ENCODE measurements at regions not wholly inside any gene's neighbourhood (a gene's known extent, or its start where the extent isn't known, plus 50 kb on each side); places are given as distances from the start of the nearest gene placed in this dataset.
"Not testable (repeated sequence)": the region's sequence is repeated elsewhere in the genome, so short reads cannot be mapped to it uniquely, and the experiment has no call there.

DNA sequence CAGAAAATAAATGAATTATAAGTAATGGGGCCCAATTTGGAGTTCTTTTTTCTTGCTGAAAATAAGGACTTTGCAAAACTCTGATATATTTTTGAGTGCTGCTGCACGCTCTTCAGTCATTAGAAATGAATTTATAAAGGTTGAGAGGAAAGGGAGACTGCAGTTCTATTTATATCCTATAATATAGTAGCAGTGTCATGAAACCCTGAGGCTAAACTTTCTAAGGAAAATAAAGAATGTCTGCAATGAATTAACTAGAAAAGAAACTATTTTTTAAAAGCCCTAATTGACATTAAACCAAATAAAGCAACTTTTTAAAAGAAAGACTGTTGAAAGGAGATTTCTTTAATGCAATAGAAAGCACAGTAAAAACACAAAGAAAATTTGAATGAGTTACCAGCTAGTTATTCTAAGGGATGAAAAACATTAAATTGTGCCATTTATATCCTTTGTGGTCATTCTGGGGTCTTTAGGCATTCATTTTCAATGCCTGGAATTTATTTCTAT lies 1072.8 kb upstream of the TMEFF2 start:
- no peak for DNase-seq

DNA sequence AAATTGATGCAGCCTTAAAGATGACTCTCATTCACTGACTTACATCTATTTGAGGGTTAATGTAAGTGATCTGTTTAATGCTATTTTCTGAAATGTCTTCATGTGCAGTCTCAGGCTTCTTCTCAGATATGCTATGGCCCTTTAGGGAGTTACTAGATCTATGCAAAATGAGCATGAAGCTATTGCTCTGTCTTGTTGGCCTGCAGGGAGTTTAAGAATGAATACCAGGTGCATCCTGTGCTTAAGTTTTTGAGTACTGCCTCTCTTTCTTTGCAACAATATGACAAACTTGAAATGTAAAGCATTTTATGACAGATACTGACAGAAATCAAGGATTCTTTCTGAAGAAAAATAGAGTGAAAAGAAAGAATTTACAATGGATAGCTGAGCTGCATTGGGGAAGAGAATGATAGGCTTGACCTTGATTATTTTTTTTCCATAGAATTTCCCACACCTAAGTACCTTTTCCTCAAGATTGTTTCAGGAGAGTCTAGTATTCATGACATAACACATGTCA lies 1058.3 kb upstream of the TMEFF2 start:
- DNase-seq = no peak

DNA sequence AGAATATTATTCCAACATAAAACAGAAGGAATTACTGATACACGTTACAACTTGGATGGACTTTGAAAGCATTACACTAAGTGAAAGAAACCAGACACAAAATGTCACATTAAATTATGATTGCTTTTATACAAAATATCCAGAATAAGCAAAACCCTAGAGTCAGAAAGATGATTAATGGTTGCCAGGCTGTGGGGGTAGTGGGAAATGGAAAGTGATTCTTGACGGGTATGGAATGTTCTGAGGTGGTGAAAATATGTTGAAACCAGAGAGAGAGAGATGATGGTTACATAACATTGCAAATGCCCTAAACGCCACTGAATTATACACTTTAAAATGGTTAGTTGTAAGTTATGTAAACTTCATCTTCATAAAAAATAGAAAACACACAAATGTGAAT lies 1057.2 kb upstream of the TMEFF2 start:
- no peak for DNase-seq

DNA sequence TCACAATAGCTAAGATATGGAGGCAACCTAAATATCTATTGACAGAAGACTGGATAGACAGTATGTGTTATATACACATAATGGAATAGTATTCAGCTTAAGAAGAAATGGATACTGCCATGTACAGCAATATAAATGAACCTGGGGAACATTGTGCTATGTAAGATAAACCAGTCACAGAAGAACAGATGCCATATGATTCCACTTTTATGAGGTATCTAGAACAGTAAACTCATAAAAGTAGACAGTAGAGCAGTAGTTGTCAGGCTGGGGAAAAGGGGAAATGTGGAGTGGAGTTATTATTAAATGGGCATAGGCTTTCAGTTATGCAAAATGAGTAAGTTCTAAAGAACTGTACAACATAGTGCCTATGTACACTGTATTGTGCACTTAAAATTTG lies 1055.7 kb upstream of the TMEFF2 start:
- DNase-seq = no peak

DNA sequence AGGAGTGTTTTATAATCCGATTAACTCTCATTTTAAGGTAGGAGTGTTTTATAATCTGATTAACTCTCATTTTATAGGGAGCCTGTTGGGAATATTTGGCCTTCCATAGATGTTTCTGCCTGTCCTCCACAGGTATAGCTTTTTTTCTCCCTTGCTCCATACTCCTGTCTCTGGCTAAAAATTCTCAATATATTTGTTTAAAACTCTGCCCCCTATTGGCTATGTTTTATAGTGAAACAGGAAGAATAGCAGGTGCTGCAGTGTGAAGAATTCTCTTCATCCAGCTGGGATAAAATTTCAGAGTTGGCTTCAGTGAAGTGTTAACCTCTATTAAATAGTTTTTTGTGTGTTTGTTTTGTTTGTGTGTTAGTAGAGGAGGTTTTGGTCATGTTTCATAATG lies 1046.0 kb upstream of the TMEFF2 start:
- DNase-seq = no peak

DNA sequence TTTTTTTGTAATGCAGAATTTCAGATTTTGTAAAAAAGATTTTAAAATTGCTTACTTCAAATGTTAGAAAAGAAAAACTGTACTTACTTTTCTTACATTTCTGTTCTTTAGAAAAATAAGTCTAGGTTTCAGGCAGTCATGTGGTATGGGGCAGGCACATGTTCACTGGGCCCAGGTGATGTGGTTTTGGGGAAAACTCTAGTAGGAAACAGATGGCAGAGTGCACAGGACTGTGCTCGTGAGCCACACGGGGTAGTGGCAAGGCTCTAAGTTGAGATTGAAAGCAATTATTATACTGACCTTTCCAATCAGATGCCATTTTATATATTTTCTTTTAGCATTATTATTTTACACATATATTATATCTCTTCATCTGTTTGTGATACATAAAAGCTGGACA lies 1036.9 kb upstream of the TMEFF2 start:
- DNase-seq = no peak

DNA sequence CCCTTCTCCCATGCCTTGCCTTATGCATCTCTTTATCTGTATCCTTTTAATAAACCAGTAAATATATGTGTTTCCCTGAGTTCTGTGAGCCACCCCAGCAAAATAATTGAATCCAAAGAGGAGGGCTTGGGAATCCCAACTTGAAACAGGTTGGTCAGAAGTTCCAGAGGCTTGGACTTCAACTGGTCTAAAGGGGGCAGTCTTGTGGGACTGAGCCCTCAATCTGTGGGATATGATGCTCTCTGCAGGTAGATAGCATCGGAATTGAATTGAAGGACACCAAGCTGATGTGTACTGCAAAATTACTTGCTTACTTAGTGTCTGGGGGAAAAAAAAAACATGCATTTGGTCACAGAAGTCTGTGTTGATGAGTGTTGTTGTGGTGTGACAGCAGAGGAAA lies 1033.5 kb upstream of the TMEFF2 start:
- DNase-seq = no peak

DNA sequence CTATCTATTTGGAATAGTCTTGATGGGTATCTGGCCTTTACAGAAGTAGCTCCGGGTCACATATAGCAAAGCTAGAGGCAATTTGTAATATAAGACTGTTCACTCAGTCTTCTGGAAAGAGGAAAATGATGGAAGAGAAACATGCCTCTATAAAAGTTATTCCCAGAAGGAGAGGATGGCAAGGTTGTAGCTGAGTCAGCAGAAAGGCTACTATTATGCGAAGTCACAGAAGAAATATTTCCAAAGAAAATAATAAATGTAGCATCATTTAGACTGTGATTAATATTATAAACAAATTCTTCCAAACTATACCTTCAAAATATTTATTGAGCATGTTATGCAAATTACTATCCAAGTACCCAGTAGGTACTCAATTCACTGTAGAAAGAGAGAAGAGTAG lies 1027.7 kb upstream of the TMEFF2 start:
- DNase-seq = no peak

DNA sequence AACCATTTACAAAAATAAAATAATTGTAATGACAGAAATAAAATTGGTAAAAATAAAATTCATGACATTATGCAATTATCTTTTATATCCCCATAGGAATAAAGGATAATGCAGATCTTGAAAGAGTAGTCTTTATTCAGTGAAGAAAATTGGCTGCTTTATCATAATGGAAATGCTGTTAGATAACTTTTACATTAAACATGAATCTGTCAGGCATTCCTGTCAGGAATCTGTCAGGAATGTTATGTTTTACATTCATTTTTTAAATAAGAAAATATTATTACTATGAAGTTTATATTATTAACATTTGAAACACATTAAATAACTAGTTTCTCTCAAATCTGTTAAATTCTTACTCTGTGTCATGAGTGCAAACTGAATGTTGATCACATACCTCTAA lies 1024.7 kb upstream of the TMEFF2 start:
- no peak for DNase-seq

DNA sequence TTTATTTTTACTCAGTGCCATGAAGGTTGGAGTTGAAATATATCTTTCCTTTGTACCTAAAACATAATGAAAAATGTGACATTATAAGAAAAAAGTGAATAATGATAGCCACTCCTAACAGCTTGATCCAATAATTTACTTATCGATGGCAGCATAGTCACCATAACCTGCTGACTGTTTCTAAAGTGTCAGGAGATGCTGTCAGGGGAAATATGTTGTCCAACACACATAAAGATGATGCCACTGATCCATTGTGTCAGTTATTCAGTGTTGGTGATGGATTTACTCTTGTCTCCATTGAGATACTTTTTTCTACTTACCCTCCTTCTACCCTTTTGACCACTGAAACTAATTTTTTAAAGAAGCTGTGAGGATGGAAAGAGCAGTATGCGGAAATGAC lies 1006.9 kb upstream of the TMEFF2 start:
- no peak for DNase-seq

DNA sequence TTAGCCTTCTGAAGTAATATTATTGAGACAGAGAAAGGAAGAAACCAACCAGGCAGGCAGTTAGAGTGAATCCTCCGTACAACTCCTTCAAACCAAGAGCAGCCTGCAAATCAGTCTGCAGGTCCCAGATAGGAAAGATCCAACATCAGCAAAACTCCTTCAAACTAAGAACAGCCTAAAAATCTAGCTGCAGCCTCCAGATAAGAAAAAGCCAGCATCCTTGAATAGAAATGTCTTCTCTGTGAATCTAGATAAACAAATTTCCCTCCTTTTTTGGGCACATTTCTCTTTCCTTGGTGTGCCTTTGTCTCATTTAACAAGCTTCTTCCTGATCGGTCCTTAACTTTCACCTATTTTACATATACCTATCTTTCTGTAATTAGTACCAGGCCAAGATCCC lies 1004.6 kb upstream of the TMEFF2 start:
- DNase-seq = no peak

DNA sequence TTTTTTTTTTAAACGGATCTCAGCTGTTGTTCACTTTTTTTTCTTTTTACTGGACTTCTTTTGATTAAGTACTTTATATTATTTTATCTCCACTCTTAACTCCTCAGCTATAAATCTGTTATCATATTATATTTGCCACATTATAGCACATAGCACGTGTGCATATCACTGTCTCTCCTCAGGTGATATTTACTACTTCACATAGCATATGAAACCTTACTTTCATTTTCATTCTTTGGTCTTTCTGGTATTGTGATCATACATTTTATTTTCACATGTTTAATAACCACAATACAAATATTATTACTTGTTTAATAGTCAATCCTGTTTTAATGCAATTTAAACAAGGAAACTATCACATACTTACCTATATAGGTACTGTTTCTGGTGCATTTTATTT lies 993.1 kb upstream of the TMEFF2 start:
- DNase-seq = no peak

DNA sequence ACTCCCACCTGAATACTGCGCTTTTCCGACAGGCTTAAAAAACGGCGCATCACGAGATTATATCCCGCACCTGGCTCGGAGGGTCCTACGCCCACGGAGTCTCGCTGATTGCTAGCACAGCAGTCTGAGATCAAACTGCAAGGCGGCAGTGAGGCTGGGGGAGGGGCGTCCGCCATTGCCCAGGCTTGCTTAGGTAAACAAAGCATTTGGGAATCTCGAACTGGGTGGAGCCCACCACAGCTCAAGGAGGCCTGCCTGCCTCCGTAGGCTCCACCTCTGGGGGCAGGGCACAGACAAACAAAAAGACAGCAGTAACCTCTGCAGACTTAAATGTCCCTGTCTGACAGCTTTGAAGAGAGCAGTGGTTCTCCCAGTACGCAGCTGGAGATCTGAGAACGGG lies 976.2 kb upstream of the TMEFF2 start:
- DNase-seq = not testable (repeated sequence)

DNA sequence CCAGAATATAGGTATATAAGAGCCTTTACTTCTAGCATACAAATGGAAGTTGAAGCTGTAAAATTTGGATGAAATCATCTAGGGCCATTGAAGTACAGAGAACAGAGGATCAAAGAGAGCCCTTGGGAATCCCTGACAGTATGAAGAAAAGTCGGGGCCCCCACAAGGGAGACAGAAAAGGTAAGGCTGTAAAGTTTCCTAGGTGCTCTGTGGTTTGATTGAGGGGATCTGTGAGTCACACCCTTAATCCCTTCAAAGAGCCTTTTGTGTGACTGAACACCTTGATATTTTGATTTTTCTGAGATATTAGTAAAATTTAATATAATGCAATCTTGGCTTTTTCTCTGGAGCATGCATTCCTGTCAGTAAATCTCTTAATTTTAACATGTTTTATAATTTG lies 961.7 kb upstream of the TMEFF2 start:
- no peak for DNase-seq

DNA sequence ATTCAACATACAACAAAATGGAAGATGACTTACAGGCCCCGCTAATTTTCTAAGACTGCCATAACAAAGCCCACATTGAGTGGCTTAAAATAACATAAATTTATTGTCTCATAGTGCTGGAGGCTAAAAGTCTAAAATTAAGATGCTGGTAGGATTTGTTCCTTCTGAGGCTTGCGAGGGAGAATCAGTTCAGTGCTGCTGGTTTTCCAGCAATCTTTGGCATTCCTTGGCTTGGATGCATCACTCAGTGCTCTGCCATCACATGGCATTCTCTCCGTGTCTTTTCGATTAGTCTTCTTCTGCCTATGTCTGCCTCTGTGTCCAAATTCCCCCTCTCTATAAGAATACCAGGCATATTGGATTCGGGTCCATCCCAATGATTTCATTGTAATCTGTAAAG lies 959.3 kb upstream of the TMEFF2 start:
- no peak for DNase-seq

DNA sequence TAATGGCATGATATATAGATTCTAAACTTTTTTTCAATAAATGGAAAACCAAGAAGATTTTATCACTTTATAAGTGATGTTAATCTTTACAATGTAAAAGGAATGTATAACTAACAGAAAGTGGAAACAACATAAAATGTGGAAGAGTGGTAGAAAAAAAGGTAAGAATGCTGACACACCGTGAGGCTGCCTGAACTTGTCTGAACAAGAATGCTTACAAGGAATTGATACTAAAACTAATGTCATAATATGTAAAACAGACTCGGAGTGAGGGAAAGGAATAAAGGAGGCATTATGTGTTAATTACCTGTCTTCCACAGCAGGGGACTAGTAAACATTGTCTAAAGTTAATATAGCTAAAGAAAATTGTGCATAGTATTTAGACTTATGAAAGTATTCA lies 958.8 kb upstream of the TMEFF2 start:
- DNase-seq = no peak

DNA sequence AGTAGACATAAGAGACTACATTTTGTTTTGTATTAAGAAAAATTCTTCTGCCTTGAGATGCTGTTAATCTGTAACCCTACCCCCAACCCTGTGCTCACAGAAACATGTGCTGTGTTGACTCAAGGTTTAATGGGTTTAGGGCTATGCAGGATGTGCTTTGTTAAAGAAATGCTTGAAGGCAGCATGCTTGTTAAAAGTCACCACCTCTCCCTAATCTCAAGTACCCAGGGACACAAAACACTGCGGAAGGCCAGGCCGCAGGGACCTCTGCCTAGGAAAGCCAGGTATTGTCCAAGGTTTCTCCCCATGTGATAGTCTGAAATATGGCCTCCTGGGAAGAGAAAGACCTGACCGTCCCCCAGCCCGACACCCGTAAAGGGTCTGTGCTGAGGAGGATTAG lies 947.7 kb upstream of the TMEFF2 start:
- DNase-seq = not testable (repeated sequence)

DNA sequence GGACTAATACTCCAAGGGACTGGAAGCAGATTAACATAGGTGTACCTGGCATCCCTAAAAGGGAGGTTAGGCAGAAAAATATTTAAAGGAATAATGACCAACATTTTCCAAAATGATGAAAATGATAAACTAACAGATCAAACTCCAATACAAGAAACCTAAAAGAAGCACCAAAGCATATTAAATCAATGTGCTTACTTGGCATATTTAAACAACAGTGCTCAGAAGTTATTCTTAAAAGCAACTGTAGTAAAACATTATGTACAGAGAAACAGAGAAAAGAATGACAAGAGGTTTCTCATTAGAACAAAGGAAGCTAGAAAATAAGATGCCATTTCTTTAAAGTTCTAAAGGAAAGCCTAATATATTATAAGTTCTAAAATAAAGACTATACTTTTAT lies 947.3 kb upstream of the TMEFF2 start:
- DNase-seq = no peak

DNA sequence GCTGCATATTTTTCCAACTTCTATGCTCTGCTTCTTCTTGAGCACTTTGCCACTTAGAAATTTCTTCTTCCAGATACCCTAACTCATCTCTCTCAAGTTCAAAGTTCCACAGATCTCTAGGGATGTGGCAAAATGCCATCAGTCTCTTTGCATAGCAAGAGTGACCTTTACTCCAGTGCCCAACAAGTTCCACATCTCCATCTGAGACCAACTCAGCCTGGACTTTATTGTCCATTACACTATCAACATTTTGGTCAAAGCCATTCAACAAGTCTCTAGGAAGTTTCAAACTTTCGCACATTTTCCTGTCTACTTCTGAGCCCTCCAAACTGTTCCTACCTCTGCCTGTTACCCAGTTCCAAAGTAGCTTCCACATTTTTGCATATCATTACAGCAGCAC lies 946.2 kb upstream of the TMEFF2 start:
- DNase-seq = not testable (repeated sequence)

DNA sequence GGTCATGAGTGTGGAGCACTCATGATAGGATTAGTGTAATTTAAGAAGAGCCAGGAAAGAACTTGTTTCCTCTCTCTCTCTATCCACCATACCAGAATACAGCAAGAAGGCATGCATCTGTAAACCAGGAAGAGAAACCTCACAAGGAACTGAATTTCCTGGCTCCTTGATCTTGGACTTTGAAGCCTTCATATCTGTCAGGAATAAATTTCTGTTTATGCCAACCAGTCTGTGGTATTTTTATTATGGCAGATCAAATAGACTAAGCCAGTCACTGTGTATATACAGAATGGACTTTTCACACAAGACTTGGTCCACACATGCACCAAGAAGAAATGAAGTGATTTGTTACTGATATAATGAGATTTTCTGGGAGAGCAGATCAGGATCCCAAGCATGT lies 930.1 kb upstream of the TMEFF2 start:
- DNase-seq = no peak

DNA sequence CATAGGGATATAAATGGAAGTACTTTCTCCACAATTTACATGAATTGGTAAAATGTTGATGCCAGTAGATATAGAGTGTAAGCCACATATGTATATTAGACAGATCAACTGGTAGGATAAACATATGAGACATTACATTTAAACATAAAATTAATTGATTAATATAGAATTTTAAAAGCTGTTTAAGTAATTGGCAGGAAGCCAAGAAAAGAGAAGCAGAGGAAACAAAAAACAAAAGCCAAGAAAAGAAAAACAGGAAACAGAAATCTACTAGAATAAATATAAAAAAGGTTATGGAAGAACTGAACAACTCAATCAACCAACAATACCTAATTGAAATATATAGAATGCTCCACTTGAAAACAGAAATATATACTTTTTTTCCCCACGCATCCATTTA lies 920.1 kb upstream of the TMEFF2 start:
- DNase-seq = no peak

DNA sequence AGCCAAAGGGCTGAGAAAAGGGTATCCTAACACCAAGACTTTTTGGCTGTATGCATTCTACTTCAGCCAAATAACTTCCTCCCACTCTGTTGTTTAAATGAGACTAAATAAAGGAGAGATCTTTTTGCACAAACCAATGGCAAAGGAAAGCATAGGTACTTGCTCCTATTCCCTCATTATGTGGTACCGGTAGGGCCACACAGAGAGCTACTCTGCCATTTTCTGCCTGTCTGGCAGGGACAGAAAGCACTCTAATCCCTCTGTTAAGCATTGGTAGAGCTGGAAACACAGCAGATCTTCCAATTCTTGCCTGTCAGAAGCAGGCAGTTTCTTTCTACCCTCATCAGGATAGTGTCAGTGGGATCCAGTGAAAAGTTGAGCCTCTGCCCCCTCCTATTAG lies 918.3 kb upstream of the TMEFF2 start:
- DNase-seq = no peak

DNA sequence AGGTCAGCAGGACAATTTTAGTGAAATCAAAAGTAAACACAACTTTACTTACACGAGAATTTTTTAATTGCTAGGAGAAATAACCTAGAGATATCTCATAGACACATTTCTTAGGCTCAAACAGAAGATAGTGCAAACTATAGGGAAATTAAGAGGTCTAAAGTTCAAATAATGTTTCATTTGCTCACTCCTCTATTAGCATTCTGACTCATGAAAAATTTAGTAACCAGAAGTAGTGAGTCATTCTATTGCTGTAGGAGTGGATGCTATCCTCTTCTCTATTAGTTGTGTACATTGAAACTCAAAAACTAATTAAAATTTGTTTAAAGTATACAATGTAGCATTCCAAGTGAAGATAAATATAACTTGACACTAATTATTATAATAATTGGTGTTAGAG lies 908.3 kb upstream of the TMEFF2 start:
- DNase-seq = peak; percentile 28

DNA sequence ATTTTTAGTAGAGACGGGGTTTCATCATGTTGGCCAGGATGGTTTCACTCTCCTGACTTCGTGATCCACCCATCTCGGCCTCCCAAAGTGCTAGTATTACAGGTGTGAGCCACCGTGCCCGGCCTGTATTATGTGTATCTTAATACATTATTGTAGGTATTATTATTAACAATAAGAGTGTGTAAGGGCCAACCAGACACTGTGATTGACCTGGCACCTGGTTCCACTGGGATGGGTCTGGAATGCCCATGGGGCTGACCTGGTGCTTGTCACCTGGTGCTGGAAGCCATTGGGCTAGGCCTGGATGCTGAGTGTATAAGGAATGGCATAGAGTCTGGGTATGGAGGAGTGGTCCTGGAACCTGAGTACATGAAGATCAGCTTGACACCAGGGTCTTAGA lies 906.9 kb upstream of the TMEFF2 start:
- no peak for DNase-seq

DNA sequence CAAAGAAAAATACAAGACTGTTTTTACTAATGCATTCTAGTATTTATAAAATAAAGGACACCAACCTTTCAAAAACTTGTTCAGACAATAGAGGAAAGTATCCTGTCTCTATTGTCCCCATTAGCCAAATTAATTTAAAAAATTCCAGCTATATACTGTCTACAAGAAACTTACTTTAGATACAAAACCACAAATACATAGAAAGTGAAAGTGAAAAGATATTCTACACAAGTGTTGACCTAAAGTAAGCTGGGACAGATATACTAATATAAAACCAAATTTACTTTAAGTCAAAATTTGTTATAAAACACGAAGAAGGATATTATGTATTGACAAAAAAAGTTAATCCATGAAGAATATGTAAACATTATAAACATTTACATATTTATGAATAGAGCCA lies 893.3 kb upstream of the TMEFF2 start:
- DNase-seq = no peak

DNA sequence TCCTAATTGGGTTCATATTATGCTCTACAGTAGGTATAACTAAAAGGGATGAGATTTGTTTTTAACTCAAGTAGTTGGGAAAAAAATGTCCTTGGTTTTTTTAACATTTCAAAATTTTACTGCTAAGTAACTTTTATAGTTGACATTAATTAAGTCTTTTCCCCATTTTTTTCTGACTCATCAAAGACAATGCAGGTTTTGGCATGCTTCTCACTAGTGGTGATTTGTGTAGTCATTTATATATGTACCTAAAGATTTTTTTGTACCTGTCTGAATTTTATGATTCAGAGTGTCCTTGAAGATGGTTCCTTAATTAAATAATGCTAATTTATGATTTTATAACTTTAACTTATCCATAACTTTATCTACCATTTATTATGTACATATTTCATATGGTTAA lies 882.3 kb upstream of the TMEFF2 start:
- no peak for DNase-seq

Measured in fibroblast of skin of abdomen (primary cell).